H1 (cell line): ENCODE measurements at regions not wholly inside any gene's neighbourhood (a gene's known extent, or its start where the extent isn't known, plus 50 kb on each side); places are given as distances from the start of the nearest gene placed in this dataset.

Experiments used
- CTCF ChIA-PET: fragments of 300-600 bp; sonication (Branson Sonifier 250); formaldehyde crosslinking; loops from one replicate; lab custom pipeline; 2021; ENCODE audit not compliant: partially characterized antibody; lab: Charles Lee
- POLR2A ChIA-PET: fragments of 300-600 bp; sonication (Branson Sonifier 250); formaldehyde crosslinking; loops from one replicate; lab custom pipeline; 2021; ENCODE audit warnings: inconsistent platforms; ENCODE audit not compliant: partially characterized antibody; lab: Charles Lee
- DNase-seq, 2 experiments: peaks; one replicate each; pipeline versions ENCODE4 v3.0.0 to v3.0.0-alpha.2; 2010 to 2022; ENCODE audit warnings: low spot score in 2 of 2, low read depth in 1 of 2, mixed read lengths in 1 of 2
- FAIRE-seq: peaks from 2 replicates; lab custom pipeline; 2011; peaks lifted over from hg19 to GRCh38; lab: Jason Lieb, UNC
- H2AFZ ChIP-seq: 2 replicates; pipeline ENCODE4 v1.8.1; 2012; ENCODE audit warnings: low read length, inconsistent platforms
- H2AK5ac ChIP-seq: 2 replicates; pipeline ENCODE4 v1.6.1; 2013; ENCODE audit warnings: low read depth, low read length
- H2BK120ac ChIP-seq: replicated peaks from 2 replicates; pipeline ENCODE3; 2013; ENCODE audit warnings: low read depth, low read length, inconsistent platforms
- H2BK12ac ChIP-seq: 2 replicates; pipeline ENCODE4 v1.6.1; 2013; ENCODE audit warnings: low read depth, low read length
- H2BK15ac ChIP-seq: 2 replicates; pipeline ENCODE4 v1.6.1; 2013; ENCODE audit warnings: low read length
- H2BK20ac ChIP-seq: 2 replicates; pipeline ENCODE4 v1.6.1; 2013; ENCODE audit warnings: low read length
- H2BK5ac ChIP-seq: 2 replicates; pipeline ENCODE4 v1.6.1; 2013; ENCODE audit warnings: low read depth, low read length
- H3K14ac ChIP-seq: 2 replicates; pipeline ENCODE4 v1.6.1; 2013; ENCODE audit warnings: inconsistent platforms; ENCODE audit not compliant: insufficient read length
- H3K18ac ChIP-seq: 2 replicates; pipeline ENCODE4 v1.6.1; 2013; ENCODE audit warnings: low read length; ENCODE audit errors: extremely low read depth
- H3K23ac ChIP-seq: 2 replicates; pipeline ENCODE4 v1.6.1; 2013; ENCODE audit warnings: inconsistent platforms; ENCODE audit not compliant: insufficient read length
- H3K23me2 ChIP-seq: 2 replicates; pipeline ENCODE4 v1.6.1; 2013; ENCODE audit warnings: low read depth, low read length
- H3K27ac ChIP-seq: 2 replicates; pipeline ENCODE4 v1.6.1; 2011; ENCODE audit warnings: low read depth, low read length, inconsistent platforms
- H3K27me3 ChIP-seq, 4 experiments: replicated peaks in 1 of 4; 1 replicate in 1 of 4; 2 replicates in 3 of 4; pipeline versions ENCODE4 v1.6.1 to v1.8.1; 2011 to 2013; ENCODE audit warnings: low read length in 3 of 4, mild to moderate bottlenecking in 3 of 4, inconsistent platforms in 2 of 4, mixed read lengths in 2 of 4, moderate library complexity in 1 of 4; ENCODE audit not compliant: control insufficient read depth in 3 of 4, insufficient read depth in 3 of 4; ENCODE audit errors: extremely low read depth in 1 of 4
- H3K36me3 ChIP-seq, 4 experiments: 2 replicates each; pipeline versions ENCODE4 v1.6.1 to v1.8.1; 2011 to 2013; ENCODE audit warnings: mild to moderate bottlenecking in 4 of 4, low read length in 3 of 4, moderate library complexity in 2 of 4, control low read depth in 1 of 4, inconsistent platforms in 1 of 4; ENCODE audit not compliant: insufficient read depth in 4 of 4, control insufficient read depth in 2 of 4
- H3K4ac ChIP-seq: replicated peaks from 2 replicates; pipeline ENCODE3; 2013; ENCODE audit warnings: low read length, low read depth, mixed read lengths, inconsistent platforms; ENCODE audit not compliant: insufficient read length
- H3K4me1 ChIP-seq, 4 experiments: replicated peaks in 1 of 4; 1 replicate in 1 of 4; 2 replicates in 3 of 4; pipeline versions ENCODE4 v1.6.1 to v1.8.1; 2011 to 2013; ENCODE audit warnings: low read length in 3 of 4, inconsistent platforms in 2 of 4, mixed read lengths in 1 of 4; ENCODE audit not compliant: insufficient read depth in 4 of 4, control insufficient read depth in 3 of 4
- H3K4me2 ChIP-seq, 2 experiments: 2 replicates each; pipeline versions ENCODE4 v1.6.1 to v1.8.1; 2011 to 2013; ENCODE audit warnings: low read depth in 2 of 2, low read length in 2 of 2, control low read depth in 1 of 2, inconsistent platforms in 1 of 2, mild to moderate bottlenecking in 1 of 2; ENCODE audit not compliant: insufficient read depth in 1 of 2
- H3K4me3 ChIP-seq, 4 experiments: fragments of 200-600, 300-600 bp in 1 of 4; sonication (generic), shearing (Covaris generic), sonication (Bioruptor Twin) in 1 of 4; 2 replicates each; pipeline versions ENCODE4 v1.5.1 to v1.8.1; 2011 to 2016; ENCODE audit warnings: low read length in 4 of 4, low read depth in 3 of 4, control low read depth in 2 of 4, inconsistent platforms in 2 of 4, mild to moderate bottlenecking in 2 of 4, mixed read lengths in 1 of 4, moderate library complexity in 1 of 4; ENCODE audit not compliant: insufficient read depth in 2 of 4; ENCODE audit errors: extremely low read depth in 1 of 4
- H3K56ac ChIP-seq: replicated peaks from 2 replicates; pipeline ENCODE3; 2013; ENCODE audit warnings: low read depth, mild to moderate bottlenecking, mixed read lengths, low read length, inconsistent platforms; ENCODE audit not compliant: insufficient read length
- H3K79me1 ChIP-seq: 2 replicates; pipeline ENCODE4 v1.6.1; 2013; ENCODE audit warnings: low read depth, low read length, control low read depth
- H3K79me2 ChIP-seq, 2 experiments: 2 replicates each; pipeline versions ENCODE4 v1.6.1 to v1.8.1; 2012 to 2013; ENCODE audit warnings: low read length in 2 of 2, mild to moderate bottlenecking in 2 of 2, inconsistent platforms in 1 of 2; ENCODE audit not compliant: insufficient read depth in 2 of 2, control insufficient read depth in 1 of 2
- H3K9ac ChIP-seq, 4 experiments: replicated peaks in 1 of 4; 1 replicate in 1 of 4; 2 replicates in 3 of 4; pipeline versions ENCODE4 v1.6.1 to v1.8.1; 2011 to 2013; ENCODE audit warnings: low read depth in 3 of 4, low read length in 3 of 4, control low read depth in 2 of 4, mild to moderate bottlenecking in 2 of 4, moderate library complexity in 2 of 4, inconsistent platforms in 1 of 4; ENCODE audit errors: extremely low read depth in 1 of 4
- H3K9me3 ChIP-seq, 2 experiments: 2 replicates each; pipeline versions ENCODE4 v1.6.1 to v1.8.1; 2012 to 2013; ENCODE audit warnings: mild to moderate bottlenecking in 2 of 2, moderate library complexity in 2 of 2, control low read depth in 1 of 2, inconsistent platforms in 1 of 2, low read depth in 1 of 2, low read length in 1 of 2, mixed read lengths in 1 of 2; ENCODE audit not compliant: insufficient read depth in 2 of 2
- H4K20me1 ChIP-seq, 2 experiments: replicated peaks in 1 of 2; 2 replicates each; pipeline versions ENCODE3 to v1.8.1; 2011 to 2013; ENCODE audit warnings: inconsistent platforms in 2 of 2, low read length in 2 of 2, mild to moderate bottlenecking in 1 of 2; ENCODE audit not compliant: insufficient read depth in 2 of 2, control insufficient read depth in 1 of 2
- H4K5ac ChIP-seq: 2 replicates; pipeline ENCODE4 v1.6.1; 2013; ENCODE audit warnings: low read length, low read depth, mixed read lengths, inconsistent platforms; ENCODE audit not compliant: insufficient read length
- H4K8ac ChIP-seq: 2 replicates; pipeline ENCODE4 v1.8.0; 2013; ENCODE audit warnings: mild to moderate bottlenecking, moderate library complexity, low read length, inconsistent platforms; ENCODE audit not compliant: insufficient read depth; ENCODE audit errors: extremely low read depth
- H4K91ac ChIP-seq: replicated peaks from 2 replicates; pipeline ENCODE3; 2013; ENCODE audit warnings: low read length, mixed read lengths, inconsistent platforms; ENCODE audit not compliant: insufficient read length
- BACH1 ChIP-seq: IDR thresholded peaks from 2 replicates; pipeline ENCODE4 v1.6.1; 2012; ENCODE audit warnings: low read length, improper control_type of control experiment
- CBX5 ChIP-seq: fragments of 300-800, 300-1000 bp; sonication (generic); IDR thresholded peaks from 2 replicates; pipeline ENCODE4 v1.7.1; 2016; ENCODE audit warnings: antibody characterized with exemption, low read length, low read depth
- CEBPB ChIP-seq: IDR thresholded peaks from 2 replicates; pipeline ENCODE4 v1.6.1; 2012; ENCODE audit warnings: low read depth, low read length
- JUN ChIP-seq: IDR thresholded peaks from 2 replicates; pipeline ENCODE4 v1.6.1; 2011; ENCODE audit warnings: low read depth, mild to moderate bottlenecking, improper control_type of control experiment, low read length
- JUND ChIP-seq: IDR thresholded peaks from 2 replicates; pipeline ENCODE4 v1.6.1; 2011; ENCODE audit warnings: mild to moderate bottlenecking, improper control_type of control experiment, low read length
- TBP ChIP-seq: IDR thresholded peaks from 2 replicates; pipeline ENCODE4 v1.6.1; 2011; ENCODE audit warnings: low read depth, low read length, improper control_type of control experiment
- TEAD4 ChIP-seq: IDR thresholded peaks from 2 replicates; pipeline ENCODE4 v1.6.1; 2012; ENCODE audit warnings: low read depth, low read length, inconsistent platforms, mixed read lengths
- WGBS, 2 experiments: shearing (Covaris generic) in 1 of 2; methylation state at CpG; one replicate each; pipeline versions ENCODE4 v1.1.6 to v1.1.7; 2013 to 2015; ENCODE audit warnings: low lambda C conversion rate in 2 of 2, mixed read lengths in 2 of 2, inconsistent platforms in 1 of 2, low coverage in 1 of 2, missing lambda C conversion rate in 1 of 2; ENCODE audit not compliant: insufficient replicate concordance in 2 of 2, insufficient coverage in 1 of 2, insufficient read length in 1 of 2; ENCODE audit errors: extremely low coverage in 1 of 2, missing lambda C conversion rate in 1 of 2; 5-methylcytosine and 5-hydroxymethylcytosine counted together

DNA sequence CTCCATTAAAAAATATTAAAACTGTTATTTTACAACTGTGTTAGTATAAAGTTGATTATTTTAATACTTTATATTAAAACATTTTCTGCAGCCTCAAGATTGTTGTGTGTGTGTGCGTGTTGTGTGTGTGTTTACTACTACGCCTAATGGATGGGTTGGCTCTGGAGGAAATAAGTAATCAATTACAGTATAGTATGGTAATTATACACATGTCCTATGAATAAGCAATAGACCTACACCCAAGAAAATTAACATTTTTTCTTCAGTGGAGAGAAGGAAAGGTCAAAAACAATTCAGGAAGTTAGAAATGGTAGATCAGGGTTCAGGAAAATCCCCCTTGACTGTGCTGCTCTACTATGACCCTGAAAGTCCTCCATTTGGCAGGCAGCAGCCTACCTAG, 65.7 kb upstream of the DYRK2 start:
- Histone ChIP-seq H3K27me3 (no peaks in the 10 kb centered on the region), H3K4ac (no peak overlapping the region), H3K9me3 (no peaks in the 10 kb centered on the region), H2BK12ac (no peak overlapping the region), H3K4me2 (no peak overlapping the region), H3K4me3 (no peak overlapping the region), H3K18ac (no peak overlapping the region), H2BK15ac (no peak overlapping the region), H2BK20ac (no peak overlapping the region), H3K23ac (no peak overlapping the region), H3K9ac (no peak overlapping the region), H4K91ac (no peak overlapping the region), H3K23me2 (no peaks in the 10 kb centered on the region), H3K14ac (no peak overlapping the region), H3K27ac (no peak overlapping the region), H3K56ac (no peak overlapping the region), H3K36me3 (no peaks in the 10 kb centered on the region), H4K5ac (no peak overlapping the region), H4K20me1 (no peaks in the 10 kb centered on the region), H3K79me2 (no peaks in the 10 kb centered on the region), H3K4me1 (no peaks in the 10 kb centered on the region), H2AK5ac (no peak overlapping the region), H2AFZ (no peak overlapping the region), H2BK5ac (no peak overlapping the region), H3K79me1 (no peaks in the 10 kb centered on the region), H2BK120ac (no peak overlapping the region), H4K8ac (no peak overlapping the region)
- ChIA-PET POLR2A (no interaction called here), CTCF (interaction anchor here (0.6 to 1.5 kb wide), 2 partner anchors 10 to 78 kb away, joined by 3 to 4 read pairs; no protein-coding TSS in a partner anchor)
- no peak for FAIRE-seq
- no peak for TF ChIP-seq TBP
- TF ChIP-seq BACH1 = no peak
- no peak for TF ChIP-seq JUN
- TF ChIP-seq CEBPB = no peak
- no peak for TF ChIP-seq TEAD4
- TF ChIP-seq JUND = no peak
- no peak for TF ChIP-seq CBX5
- WGBS, 2 experiments = 95% methylated on average over 2 of the region's 2 CpGs; no CpG with 5 or more reads in 1 of the 2 experiments
- DNase-seq = no peak
